GM12892 (cell line): ENCODE measurements at regions not wholly inside any gene's neighbourhood (a gene's known extent, or its start where the extent isn't known, plus 50 kb on each side); places are given as distances from the start of the nearest gene placed in this dataset.

ENCODE experiments used
- DNase-seq: peaks from one replicate; pipeline ENCODE4 v3.0.0; 2011; ENCODE audit not compliant: insufficient read length
- FAIRE-seq: peaks from 2 replicates; lab custom pipeline; 2011; peaks lifted over from hg19 to GRCh38; lab: Jason Lieb, UNC
- POLR2A ChIP-seq: IDR thresholded peaks from 2 replicates; pipeline ENCODE4 v1.6.1; 2011; ENCODE audit warnings: low read depth, low read length, control low read depth
- POLR2AphosphoS5 ChIP-seq: IDR thresholded peaks from 2 replicates; pipeline ENCODE4 v1.6.1; 2011; ENCODE audit warnings: low read depth, low read length, control low read depth
- TAF1 ChIP-seq: IDR thresholded peaks from 2 replicates; pipeline ENCODE4 v1.6.1; 2011; ENCODE audit warnings: low read depth, mild to moderate bottlenecking, control low read depth, low read length, borderline replicate concordance

- TF ChIP-seq POLR2A (no peak), POLR2AphosphoS5 (no peak), TAF1 (no peak)
- DNase-seq: no peak
- no peak for FAIRE-seq
Observed at GRCh38 chr2:217289907-217290280, 430.0 kb upstream of the TNP1 start.

- FAIRE-seq (no peak), DNase-seq (no peak)
- TF ChIP-seq POLR2AphosphoS5 (no peak), TAF1 (no peak), POLR2A (no peak)
Observed at GRCh38 chr2:217289177-217289906, 429.5 kb upstream of the TNP1 start.

- DNase-seq: no peak
- FAIRE-seq: no peak
Observed at GRCh38 chr2:217288472-217289063, 428.7 kb upstream of the TNP1 start.

GRCh38 chr2:217286833-217287232 lies 427.0 kb upstream of the TNP1 start:
- TF ChIP-seq POLR2AphosphoS5 (no peak), TAF1 (no peak), POLR2A (no peak)
- DNase-seq (no peak), FAIRE-seq (no peak)

More at GRCh38 chr2:217288472-217289063, 428.7 kb upstream of the TNP1 start:
- TF ChIP-seq POLR2AphosphoS5 (no peak), TAF1 (no peak), POLR2A (no peak)

GRCh38 chr2:217285926-217286325 lies 426.1 kb upstream of the TNP1 start:
- no peak for DNase-seq
- TF ChIP-seq POLR2A: no peak
- TF ChIP-seq POLR2AphosphoS5: no peak
- TF ChIP-seq TAF1: no peak
- no peak for FAIRE-seq

GRCh38 chr2:217283460-217283859 lies 423.6 kb upstream of the TNP1 start:
- TF ChIP-seq POLR2A (no peak), POLR2AphosphoS5 (no peak), TAF1 (no peak)
- no peak for DNase-seq
- no peak for FAIRE-seq

- DNase-seq: no peak
- no peak for FAIRE-seq
Observed at GRCh38 chr2:217282531-217282930, 422.7 kb upstream of the TNP1 start.

GRCh38 chr2:217279556-217279955 lies 419.7 kb upstream of the TNP1 start:
- TF ChIP-seq TAF1 (no peak), POLR2AphosphoS5 (no peak), POLR2A (no peak)
- FAIRE-seq (no peak), DNase-seq (no peak)

More at GRCh38 chr2:217282531-217282930, 422.7 kb upstream of the TNP1 start:
- TF ChIP-seq TAF1 (no peak), POLR2AphosphoS5 (no peak), POLR2A (no peak)

GRCh38 chr2:217279140-217279539 lies 419.3 kb upstream of the TNP1 start:
- DNase-seq (no peak), FAIRE-seq (no peak)
- TF ChIP-seq TAF1 (no peak), POLR2AphosphoS5 (no peak), POLR2A (no peak)

- FAIRE-seq (no peak), DNase-seq (no peak)
- TF ChIP-seq TAF1 (no peak), POLR2AphosphoS5 (no peak)
Observed at GRCh38 chr2:217277646-217278398, 418.0 kb upstream of the TNP1 start.

GRCh38 chr2:217276433-217276832 lies 416.6 kb upstream of the TNP1 start:
- DNase-seq (no peak), FAIRE-seq (no peak)
- TF ChIP-seq POLR2AphosphoS5 (no peak), POLR2A (no peak), TAF1 (no peak)
